Esophagus muscularis mucosa (tissue), 3 donors: ENCODE measurements at regions not wholly inside any gene's neighbourhood (a gene's known extent, or its start where the extent isn't known, plus 50 kb on each side); places are given as distances from the start of the nearest gene placed in this dataset.
"Not testable (repeated sequence)": the region's sequence is repeated elsewhere in the genome, so short reads cannot be mapped to it uniquely, and the experiment has no call there.

Experiments used
- POLR2A ChIP-seq: fragments of 450-650 bp; IDR thresholded peaks from one replicate; pipeline ENCODE4 v1.6.1; 2017; ENCODE audit warnings: antibody characterized with exemption, moderate library complexity, mild to moderate bottlenecking, low read depth
- POLR2AphosphoS5 ChIP-seq, 2 donors: sonication (generic); formaldehyde crosslinking; IDR thresholded peaks; one replicate each; pipeline ENCODE4 v1.6.1; 2017; ENCODE audit warnings: antibody characterized with exemption in 2 of 2
- TF ChIP-seq, protein P1 (sequence below), 3 experiments: fragments of 200-600 bp in 2 of 3; fragments of 450-650 bp in 1 of 3; sonication (generic) in 2 of 3; IDR thresholded peaks; one replicate each; pipeline ENCODE4 v1.5.1; 2017 to 2019; ENCODE audit warnings: antibody characterized with exemption in 3 of 3, mild to moderate bottlenecking in 2 of 3, moderate library complexity in 1 of 3

DNA sequence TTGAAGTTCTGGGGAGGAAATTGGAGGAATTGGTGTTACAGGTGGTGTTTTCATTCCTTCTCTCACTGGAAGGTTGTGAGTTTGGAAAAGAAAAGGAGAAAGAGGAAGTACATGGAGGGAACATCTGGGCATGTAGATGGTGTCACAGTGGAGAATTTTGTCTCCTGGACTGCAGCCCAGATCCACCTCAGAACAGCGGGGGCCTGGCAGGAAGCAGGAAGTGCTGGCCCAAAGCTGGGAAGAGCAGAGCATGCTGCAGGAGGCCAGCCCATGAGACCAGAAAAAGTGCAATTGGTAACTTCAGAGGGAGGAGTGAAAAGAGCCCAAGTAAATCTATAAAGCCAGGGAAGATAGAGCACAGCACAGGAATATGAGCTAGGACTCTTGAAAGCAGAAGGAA is 227.0 kb downstream of the BCL2L11 start:
- TF ChIP-seq POLR2AphosphoS5 (IDR thresholded peaks at IDR 0.05); POLR2A: not testable (repeated sequence)
- TF ChIP-seq, protein P1, sequence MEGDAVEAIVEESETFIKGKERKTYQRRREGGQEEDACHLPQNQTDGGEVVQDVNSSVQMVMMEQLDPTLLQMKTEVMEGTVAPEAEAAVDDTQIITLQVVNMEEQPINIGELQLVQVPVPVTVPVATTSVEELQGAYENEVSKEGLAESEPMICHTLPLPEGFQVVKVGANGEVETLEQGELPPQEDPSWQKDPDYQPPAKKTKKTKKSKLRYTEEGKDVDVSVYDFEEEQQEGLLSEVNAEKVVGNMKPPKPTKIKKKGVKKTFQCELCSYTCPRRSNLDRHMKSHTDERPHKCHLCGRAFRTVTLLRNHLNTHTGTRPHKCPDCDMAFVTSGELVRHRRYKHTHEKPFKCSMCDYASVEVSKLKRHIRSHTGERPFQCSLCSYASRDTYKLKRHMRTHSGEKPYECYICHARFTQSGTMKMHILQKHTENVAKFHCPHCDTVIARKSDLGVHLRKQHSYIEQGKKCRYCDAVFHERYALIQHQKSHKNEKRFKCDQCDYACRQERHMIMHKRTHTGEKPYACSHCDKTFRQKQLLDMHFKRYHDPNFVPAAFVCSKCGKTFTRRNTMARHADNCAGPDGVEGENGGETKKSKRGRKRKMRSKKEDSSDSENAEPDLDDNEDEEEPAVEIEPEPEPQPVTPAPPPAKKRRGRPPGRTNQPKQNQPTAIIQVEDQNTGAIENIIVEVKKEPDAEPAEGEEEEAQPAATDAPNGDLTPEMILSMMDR (IDR thresholded peaks at IDR 0.05), result not testable (repeated sequence)
